ENCODE measurements at regions not wholly inside any gene's neighbourhood (a gene's known extent, or its start where the extent isn't known, plus 50 kb on each side); places are given as distances from the start of the nearest gene placed in this dataset.

DNA sequence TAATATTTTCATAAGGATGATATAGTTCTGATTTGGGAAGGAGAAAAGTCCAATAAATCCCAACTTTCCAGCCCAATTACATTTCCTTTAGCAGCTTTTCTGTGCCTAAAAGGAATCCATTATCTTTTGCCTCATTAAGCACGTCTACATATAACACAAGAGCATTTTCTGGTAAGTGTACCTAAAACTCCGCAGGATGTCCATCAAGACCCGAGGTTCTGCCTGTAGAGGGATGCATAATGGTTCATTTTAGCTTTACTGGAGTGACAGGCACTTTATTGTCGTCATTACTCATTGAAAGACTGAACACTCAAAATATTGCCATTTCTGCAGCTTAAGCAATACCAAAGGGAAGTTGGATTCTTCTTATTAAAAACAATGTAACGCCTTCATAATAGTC, 669.0 kb downstream of the PRELID2 start:
- TF ChIP-seq, protein P1, sequence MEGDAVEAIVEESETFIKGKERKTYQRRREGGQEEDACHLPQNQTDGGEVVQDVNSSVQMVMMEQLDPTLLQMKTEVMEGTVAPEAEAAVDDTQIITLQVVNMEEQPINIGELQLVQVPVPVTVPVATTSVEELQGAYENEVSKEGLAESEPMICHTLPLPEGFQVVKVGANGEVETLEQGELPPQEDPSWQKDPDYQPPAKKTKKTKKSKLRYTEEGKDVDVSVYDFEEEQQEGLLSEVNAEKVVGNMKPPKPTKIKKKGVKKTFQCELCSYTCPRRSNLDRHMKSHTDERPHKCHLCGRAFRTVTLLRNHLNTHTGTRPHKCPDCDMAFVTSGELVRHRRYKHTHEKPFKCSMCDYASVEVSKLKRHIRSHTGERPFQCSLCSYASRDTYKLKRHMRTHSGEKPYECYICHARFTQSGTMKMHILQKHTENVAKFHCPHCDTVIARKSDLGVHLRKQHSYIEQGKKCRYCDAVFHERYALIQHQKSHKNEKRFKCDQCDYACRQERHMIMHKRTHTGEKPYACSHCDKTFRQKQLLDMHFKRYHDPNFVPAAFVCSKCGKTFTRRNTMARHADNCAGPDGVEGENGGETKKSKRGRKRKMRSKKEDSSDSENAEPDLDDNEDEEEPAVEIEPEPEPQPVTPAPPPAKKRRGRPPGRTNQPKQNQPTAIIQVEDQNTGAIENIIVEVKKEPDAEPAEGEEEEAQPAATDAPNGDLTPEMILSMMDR (IDR thresholded peaks at IDR 0.05; ENCODE audit: low read length): no peak
- TF ChIP-seq EZH2 (IDR thresholded peaks at IDR 0.05; ENCODE audit: borderline replicate concordance, low read length): no peak
- no peaks in the 10 kb centered on the region for H3K27me3 ChIP-seq (ENCODE audit: insufficient read depth, low read length)
- H3K9me2 ChIP-seq (ENCODE audit: low read depth, low read length): no peaks in the 10 kb centered on the region
- H3K4me3 ChIP-seq (ENCODE audit: low read depth, low read length, poor library complexity, severe bottlenecking): no peak overlapping the region
- no peaks in the 10 kb centered on the region for H3K36me3 ChIP-seq (ENCODE audit: insufficient read depth, low read length)
- H3K4me1 ChIP-seq (ENCODE audit: insufficient read depth, low read length, severe bottlenecking): no peaks in the 10 kb centered on the region
- no peaks in the 10 kb centered on the region for H4K20me1 ChIP-seq (ENCODE audit: insufficient read depth, low read length)
- H3K9ac ChIP-seq (ENCODE audit: low read length): no peak overlapping the region
- H2AFZ ChIP-seq (ENCODE audit: low read length): no peak overlapping the region
- no peak overlapping the region for H3K4me2 ChIP-seq (ENCODE audit: low read length)
- H3K27ac ChIP-seq (ENCODE audit: low read depth, low read length, poor library complexity, severe bottlenecking): no peak overlapping the region
- no peaks in the 10 kb centered on the region for H3K79me2 ChIP-seq (ENCODE audit: insufficient read depth, low read length)
- H3F3A ChIP-seq (ENCODE audit: insufficient read depth, low read length): no peaks in the 10 kb centered on the region
- H3K9me3 ChIP-seq (ENCODE audit: low read length): no peaks in the 10 kb centered on the region

DNA sequence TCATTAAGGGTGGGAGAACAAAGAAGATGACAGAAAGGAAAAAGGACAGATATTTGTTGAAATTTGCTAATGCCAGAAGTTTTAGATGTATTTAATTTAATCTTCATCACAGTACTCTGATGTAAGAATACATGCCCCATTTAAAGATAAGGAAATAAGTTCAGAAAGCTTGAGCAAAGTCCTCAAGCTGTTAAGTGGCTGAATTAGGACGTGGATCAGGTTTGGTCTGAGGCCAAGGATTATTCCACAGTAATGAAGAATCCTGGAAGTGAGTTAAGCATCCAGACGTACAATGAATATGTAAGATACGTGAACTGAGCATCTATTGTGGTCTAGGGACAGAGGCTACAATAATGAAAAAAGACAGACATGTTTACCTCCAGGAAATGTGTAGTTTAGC, 671.3 kb downstream of the PRELID2 start:
- H3K4me1 ChIP-seq (ENCODE audit: insufficient read depth, low read length, severe bottlenecking): no peaks in the 10 kb centered on the region
- H3K27ac ChIP-seq (ENCODE audit: low read depth, low read length, poor library complexity, severe bottlenecking): no peak overlapping the region
- TF ChIP-seq, protein P1 (IDR thresholded peaks at IDR 0.05; ENCODE audit: low read length): no peak
- TF ChIP-seq EZH2 (IDR thresholded peaks at IDR 0.05; ENCODE audit: borderline replicate concordance, low read length): no peak
- no peak overlapping the region for H3K4me2 ChIP-seq (ENCODE audit: low read length)
- no peaks in the 10 kb centered on the region for H3K9me3 ChIP-seq (ENCODE audit: low read length)
- no peaks in the 10 kb centered on the region for H3K9me2 ChIP-seq (ENCODE audit: low read depth, low read length)
- H3K9ac ChIP-seq (ENCODE audit: low read length): no peak overlapping the region
- no peaks in the 10 kb centered on the region for H3K79me2 ChIP-seq (ENCODE audit: insufficient read depth, low read length)
- H3K27me3 ChIP-seq (ENCODE audit: insufficient read depth, low read length): no peaks in the 10 kb centered on the region
- no peak overlapping the region for H3K4me3 ChIP-seq (ENCODE audit: low read depth, low read length, poor library complexity, severe bottlenecking)
- no peaks in the 10 kb centered on the region for H4K20me1 ChIP-seq (ENCODE audit: insufficient read depth, low read length)
- no peak overlapping the region for H2AFZ ChIP-seq (ENCODE audit: low read length)
- no peaks in the 10 kb centered on the region for H3F3A ChIP-seq (ENCODE audit: insufficient read depth, low read length)
- H3K36me3 ChIP-seq (ENCODE audit: insufficient read depth, low read length): no peaks in the 10 kb centered on the region

DNA sequence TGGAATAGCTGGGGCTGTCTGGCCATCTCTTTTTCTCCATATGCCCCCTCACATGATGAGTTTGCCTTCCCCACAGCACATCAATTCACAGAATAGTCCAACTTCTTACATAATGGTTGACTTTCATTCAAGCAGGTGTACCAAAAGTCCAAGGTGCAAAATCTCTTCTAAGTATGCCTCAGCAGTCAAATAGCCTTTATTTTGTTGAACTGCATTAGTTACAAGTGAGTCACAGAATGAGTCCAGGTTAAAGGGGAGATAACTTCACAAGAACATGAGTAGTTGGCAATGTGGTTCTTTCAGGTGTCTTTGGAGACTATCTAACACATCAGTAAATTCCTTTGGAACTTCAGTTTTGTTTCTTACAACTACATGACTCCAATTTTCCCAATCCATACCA, 672.5 kb downstream of the PRELID2 start:
- Histone ChIP-seq H3F3A (ENCODE audit: insufficient read depth, low read length) (no peaks in the 10 kb centered on the region), H3K9ac (ENCODE audit: low read length) (no peak overlapping the region), H3K27ac (ENCODE audit: low read depth, low read length, poor library complexity, severe bottlenecking) (no peak overlapping the region), H3K9me2 (ENCODE audit: low read depth, low read length) (no peaks in the 10 kb centered on the region), H3K27me3 (ENCODE audit: insufficient read depth, low read length) (no peaks in the 10 kb centered on the region), H2AFZ (ENCODE audit: low read length) (no peak overlapping the region), H3K4me3 (ENCODE audit: low read depth, low read length, poor library complexity, severe bottlenecking) (no peak overlapping the region), H4K20me1 (ENCODE audit: insufficient read depth, low read length) (no peaks in the 10 kb centered on the region), H3K4me2 (ENCODE audit: low read length) (no peak overlapping the region), H3K36me3 (ENCODE audit: insufficient read depth, low read length) (no peaks in the 10 kb centered on the region), H3K4me1 (ENCODE audit: insufficient read depth, low read length, severe bottlenecking) (no peaks in the 10 kb centered on the region), H3K9me3 (ENCODE audit: low read length) (no peaks in the 10 kb centered on the region), H3K79me2 (ENCODE audit: insufficient read depth, low read length) (no peaks in the 10 kb centered on the region)
- TF ChIP-seq EZH2 (IDR thresholded peaks at IDR 0.05; ENCODE audit: borderline replicate concordance, low read length): no peak
- TF ChIP-seq, protein P1 (IDR thresholded peaks at IDR 0.05; ENCODE audit: low read length): no peak

All from OCI-LY1 (cell line).